ENCODE measurements at regions not wholly inside any gene's neighbourhood (a gene's known extent, or its start where the extent isn't known, plus 50 kb on each side); places are given as distances from the start of the nearest gene placed in this dataset.

DNA sequence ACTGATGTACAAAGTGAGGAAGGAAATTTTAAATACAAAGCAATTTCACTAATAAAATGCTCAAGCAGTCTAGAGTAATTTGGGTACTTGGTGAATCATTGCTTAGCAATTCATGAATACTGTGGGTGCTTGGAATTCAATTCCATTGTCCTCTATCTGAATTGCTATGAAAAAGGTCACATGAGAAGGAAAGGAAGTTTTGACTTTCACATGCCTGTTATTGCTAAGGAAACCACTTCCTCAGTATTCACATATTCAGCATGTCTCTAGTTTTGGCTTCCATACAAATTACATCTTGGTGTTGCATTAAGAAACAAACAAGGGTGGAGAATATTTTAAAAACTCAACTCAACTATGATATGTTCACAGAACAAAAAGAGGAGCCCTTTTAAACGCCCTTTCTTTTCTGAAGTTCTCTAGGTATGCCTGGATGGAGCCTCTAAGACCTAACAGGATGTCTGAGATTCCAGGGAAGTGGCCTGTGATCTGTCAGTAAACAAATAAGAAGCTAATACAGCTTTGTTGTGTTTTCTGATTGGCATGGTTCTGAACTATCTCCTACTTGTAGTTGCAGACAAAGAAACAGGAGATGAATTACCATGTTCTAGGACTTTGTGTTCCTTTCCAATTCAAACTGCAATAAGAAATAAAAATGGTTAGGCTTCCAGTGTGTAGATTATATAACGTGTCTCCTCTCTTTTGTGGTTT, 190.4 kb downstream of the OGFRL1 start:
- ATAC-seq (replicated peaks in 6 of 8) = peak; percentile 41 to 96 (median 72)
- no peak overlapping the region for H3K4me3 ChIP-seq
- WGBS, 10 experiments = 0 to 100% (median 65%) methylated on average over 1 to 2 of the region's 2 CpGs
- in situ Hi-C loops (cut with MboI; ENCODE audit: low pct_unique_long_range_greater_than_20kb in 2 of 9, low sequenced_read_pairs in 9 of 9, unreplicated experiment in 9 of 9) = loop anchor here in 1 of 9 experiments (25.0 kb wide), 1 partner anchor 92 kb away; no protein-coding TSS in a partner anchor
- peaks cover 12 to 20% of the 10 kb centered on the region in 2 donors for H3K4me1 ChIP-seq (replicated peaks in 1 of 2)
- peak overlapping the region in 1 of 2 donors; percentile 44 for H3K27ac ChIP-seq

DNA sequence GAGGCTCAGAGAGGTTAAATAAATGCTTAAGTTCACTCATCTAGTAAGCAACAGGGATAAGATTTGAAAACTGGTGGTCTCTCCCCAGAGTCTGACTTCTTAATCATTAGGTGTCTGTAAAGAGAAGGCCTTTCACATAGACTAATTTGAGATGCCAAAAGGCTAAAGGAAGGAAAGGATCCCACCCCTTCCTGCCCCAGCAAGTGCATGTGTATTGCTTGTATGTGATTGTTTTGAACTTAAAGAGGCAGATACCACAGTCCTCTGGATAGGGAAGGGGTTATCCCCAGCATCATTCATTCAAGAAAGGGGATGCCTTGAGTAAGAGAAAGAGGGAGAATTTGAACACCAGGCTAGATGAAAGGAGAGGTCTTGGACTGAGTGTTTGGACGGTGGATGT, 192.0 kb downstream of the OGFRL1 start:
- no peak for ATAC-seq (replicated peaks in 6 of 8)
- H3K4me1 ChIP-seq (replicated peaks in 1 of 2) = peaks cover 12 to 20% of the 10 kb centered on the region in 2 donors
- in situ Hi-C loops (cut with MboI; ENCODE audit: low pct_unique_long_range_greater_than_20kb in 2 of 9, low sequenced_read_pairs in 9 of 9, unreplicated experiment in 9 of 9) = loop anchor here in 1 of 9 experiments (25.0 kb wide), 1 partner anchor 93 kb away; no protein-coding TSS in a partner anchor
- WGBS, 10 experiments = 88 to 100% (median 100%) methylated on average over 1 of the region's 1 CpG; no CpG with 5 or more reads in 5 of the 10 experiments
- H3K27ac ChIP-seq = no peak overlapping the region
- H3K4me3 ChIP-seq = no peak overlapping the region

DNA sequence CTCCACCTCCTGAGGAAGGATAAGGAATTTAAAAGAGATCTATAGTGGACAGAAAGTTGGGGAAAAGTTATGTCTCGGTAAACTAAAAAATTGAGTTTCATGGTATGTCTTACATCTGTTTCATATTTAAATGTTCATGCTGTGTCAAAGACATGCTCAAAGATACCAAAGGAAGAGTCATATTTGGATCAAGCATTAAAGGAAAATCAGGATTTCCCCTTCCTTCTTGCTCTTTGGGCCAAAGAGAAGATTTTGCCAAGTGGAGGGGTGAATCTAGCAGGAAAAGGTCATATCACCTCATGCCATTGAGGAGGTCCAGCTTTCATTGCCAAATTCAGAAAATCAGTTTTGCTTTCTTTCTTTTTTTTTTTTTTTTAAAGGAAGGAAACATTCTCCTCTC, 192.4 kb downstream of the OGFRL1 start:
- WGBS, 10 experiments = 0 to 100% (median 100%) methylated on average over 1 of the region's 1 CpG; no CpG with 5 or more reads in 2 of the 10 experiments

DNA sequence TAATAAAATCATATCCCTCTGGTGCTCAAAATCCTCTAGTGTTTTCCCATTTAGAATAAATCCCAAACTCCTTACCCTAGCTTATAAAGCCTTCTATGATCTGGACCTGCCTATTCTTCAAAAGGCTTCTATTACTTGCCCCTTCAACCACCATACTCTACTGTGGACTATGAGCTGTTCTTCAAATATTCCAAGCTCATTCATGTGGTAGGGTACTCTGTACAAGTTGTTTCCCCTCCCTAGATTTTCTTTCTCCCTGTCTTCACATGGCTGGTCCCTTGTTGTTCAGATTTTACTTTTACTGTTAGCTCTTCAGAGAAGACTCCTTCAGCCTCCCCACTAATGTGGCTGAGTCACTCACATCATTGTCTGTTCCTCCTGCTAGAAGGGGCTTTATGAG, 193.2 kb downstream of the OGFRL1 start:
- Histone ChIP-seq H3K27ac (no peak overlapping the region), H3K4me1 (replicated peaks in 1 of 2) (peaks cover 12 to 20% of the 10 kb centered on the region in 2 donors), H3K4me3 (no peak overlapping the region)
- peak in 2 of 8 experiments; percentile 19 to 22 for ATAC-seq (replicated peaks in 6 of 8)
- in situ Hi-C loops (cut with MboI; ENCODE audit: low pct_unique_long_range_greater_than_20kb in 2 of 9, low sequenced_read_pairs in 9 of 9, unreplicated experiment in 9 of 9) = loop anchor here in 1 of 9 experiments (25.0 kb wide), 1 partner anchor 94 kb away; no protein-coding TSS in a partner anchor

More for the DNA sequence above, 192.4 kb downstream of the OGFRL1 start:
- H3K27ac ChIP-seq = no peak overlapping the region
- in situ Hi-C loops (cut with MboI; ENCODE audit: low pct_unique_long_range_greater_than_20kb in 2 of 9, low sequenced_read_pairs in 9 of 9, unreplicated experiment in 9 of 9) = loop anchor here in 1 of 9 experiments (25.0 kb wide), 1 partner anchor 94 kb away; no protein-coding TSS in a partner anchor
- no peak for ATAC-seq (replicated peaks in 6 of 8)
- no peak overlapping the region for H3K4me3 ChIP-seq
- H3K4me1 ChIP-seq (replicated peaks in 1 of 2) = peaks cover 12 to 20% of the 10 kb centered on the region in 2 donors

DNA sequence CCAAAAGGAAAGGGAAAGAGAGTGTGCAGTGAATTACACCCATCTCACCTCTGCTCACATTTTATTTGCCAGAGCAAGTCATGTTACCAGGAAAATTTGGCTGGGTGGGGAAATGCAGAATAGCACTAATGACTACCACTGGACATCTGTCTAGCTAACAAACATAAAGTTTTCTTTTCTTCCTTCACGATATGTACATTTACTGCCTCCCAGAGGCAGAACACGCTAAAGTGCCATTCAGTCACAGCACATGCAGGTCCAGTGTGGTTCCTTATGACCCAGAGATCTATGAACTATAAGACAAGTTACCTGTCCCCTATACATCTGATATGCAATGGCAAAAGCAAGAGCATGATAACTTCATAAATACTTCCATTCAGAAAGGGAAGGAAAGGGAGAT, 194.1 kb downstream of the OGFRL1 start:
- H3K4me3 ChIP-seq = no peak overlapping the region
- H3K4me1 ChIP-seq (replicated peaks in 1 of 2) = peaks cover 12 to 20% of the 10 kb centered on the region in 2 donors
- H3K27ac ChIP-seq = no peak overlapping the region
- 13 to 100% (median 88%) methylated on average over 2 of the region's 2 CpGs; no CpG with 5 or more reads in 4 of the 10 experiments for WGBS, 10 experiments
- in situ Hi-C loops (cut with MboI; ENCODE audit: low pct_unique_long_range_greater_than_20kb in 2 of 9, low sequenced_read_pairs in 9 of 9, unreplicated experiment in 9 of 9) = loop anchor here in 1 of 9 experiments (25.0 kb wide), 1 partner anchor 95 kb away; no protein-coding TSS in a partner anchor
- ATAC-seq (replicated peaks in 6 of 8) = peak in 3 of 8 experiments; percentile 24 to 33 (median 28)

DNA sequence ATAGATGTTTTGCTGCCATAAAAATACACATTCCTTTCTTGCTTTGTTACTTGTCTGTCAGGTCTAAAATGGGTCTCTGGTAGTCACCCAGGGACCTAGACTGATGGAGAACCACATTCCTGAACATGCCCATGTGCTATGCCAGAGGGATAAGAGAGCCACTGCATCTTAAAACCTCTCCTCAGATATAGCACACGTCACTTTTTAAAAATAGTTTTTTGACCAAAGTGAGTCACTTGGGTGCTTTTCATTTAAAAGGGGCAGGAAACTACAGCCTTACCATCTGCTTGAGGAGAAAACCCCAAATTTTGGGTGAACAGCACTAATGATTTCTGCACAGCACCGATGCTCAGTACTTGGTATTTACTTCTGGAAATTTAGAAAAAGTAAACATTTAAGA, 197.8 kb downstream of the OGFRL1 start:
- ATAC-seq (replicated peaks in 6 of 8) = no peak
- 33 to 100% (median 73%) methylated on average over 1 to 2 of the region's 2 CpGs; no CpG with 5 or more reads in 1 of the 10 experiments for WGBS, 10 experiments
- H3K4me1 ChIP-seq (replicated peaks in 1 of 2) = peaks cover 0 to 6% of the 10 kb centered on the region in 2 donors
- no peak overlapping the region for H3K27ac ChIP-seq
- in situ Hi-C loops (cut with MboI; ENCODE audit: low pct_unique_long_range_greater_than_20kb in 2 of 9, low sequenced_read_pairs in 9 of 9, unreplicated experiment in 9 of 9) = loop anchor here in 1 of 9 experiments (25.0 kb wide), 1 partner anchor 99 kb away; no protein-coding TSS in a partner anchor
- H3K4me3 ChIP-seq = no peak overlapping the region

DNA sequence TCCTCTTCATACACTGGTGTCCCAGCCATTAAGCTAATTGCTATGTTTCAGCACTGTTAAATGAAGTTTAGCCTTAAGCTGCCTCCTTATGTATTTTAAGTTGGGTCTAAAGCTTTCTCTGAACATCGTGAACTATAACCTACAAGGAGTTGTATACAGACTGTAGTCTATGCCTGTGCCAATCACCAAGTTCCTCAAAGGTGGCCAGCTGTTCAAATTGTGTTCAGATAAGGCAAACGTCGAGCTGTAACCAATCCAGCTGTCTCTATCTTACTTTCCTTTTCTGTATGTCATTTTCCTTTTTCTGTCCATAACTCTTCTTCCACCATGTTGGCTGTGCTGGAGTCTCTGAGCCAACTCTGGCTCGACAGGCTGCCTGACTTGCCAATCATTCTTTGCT, 199.6 kb downstream of the OGFRL1 start:
- H3K4me3 ChIP-seq = no peak overlapping the region
- H3K27ac ChIP-seq = no peak overlapping the region
- ATAC-seq (replicated peaks in 6 of 8) = no peak
- no peaks in the 10 kb centered on the region for H3K4me1 ChIP-seq (replicated peaks in 1 of 2)
- in situ Hi-C loops (cut with MboI; ENCODE audit: low pct_unique_long_range_greater_than_20kb in 2 of 9, low sequenced_read_pairs in 9 of 9, unreplicated experiment in 9 of 9) = loop anchor here in 1 of 9 experiments (25.0 kb wide), 1 partner anchor 101 kb away; no protein-coding TSS in a partner anchor
- WGBS, 10 experiments = 57 to 100% (median 88%) methylated on average over 1 to 4 of the region's 4 CpGs

DNA sequence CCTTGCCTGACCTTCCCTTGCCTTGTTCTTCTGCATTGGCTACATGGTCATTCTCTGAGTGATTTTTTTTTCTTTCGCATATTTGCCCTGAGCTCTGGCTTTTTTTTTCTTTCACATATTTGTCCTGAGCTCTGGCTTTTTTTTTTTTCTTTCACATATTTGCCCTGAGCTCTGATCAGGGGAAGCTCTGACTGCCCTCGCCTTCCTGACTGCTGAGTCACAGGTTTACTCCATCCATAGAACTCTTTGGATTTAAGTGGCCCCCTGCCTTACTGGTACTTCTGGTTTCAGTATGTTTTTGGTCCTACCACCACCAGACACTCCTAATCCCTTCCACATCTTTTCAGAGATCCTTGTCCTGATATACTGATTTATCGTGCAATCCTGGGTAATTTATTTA, 201.1 kb downstream of the OGFRL1 start:
- WGBS, 10 experiments = 0 to 100% (median 52%) methylated on average over 1 to 3 of the region's 3 CpGs
- Histone ChIP-seq H3K4me3 (no peak overlapping the region), H3K4me1 (replicated peaks in 1 of 2) (no peaks in the 10 kb centered on the region), H3K27ac (no peak overlapping the region)
- ATAC-seq (replicated peaks in 6 of 8) = peak in 7 of 8 experiments; percentile 52 to 95 (median 78)
- in situ Hi-C loops (cut with MboI; ENCODE audit: low pct_unique_long_range_greater_than_20kb in 2 of 9, low sequenced_read_pairs in 9 of 9, unreplicated experiment in 9 of 9) = loop anchor here in 1 of 9 experiments (25.0 kb wide), 1 partner anchor 102 kb away; no protein-coding TSS in a partner anchor

DNA sequence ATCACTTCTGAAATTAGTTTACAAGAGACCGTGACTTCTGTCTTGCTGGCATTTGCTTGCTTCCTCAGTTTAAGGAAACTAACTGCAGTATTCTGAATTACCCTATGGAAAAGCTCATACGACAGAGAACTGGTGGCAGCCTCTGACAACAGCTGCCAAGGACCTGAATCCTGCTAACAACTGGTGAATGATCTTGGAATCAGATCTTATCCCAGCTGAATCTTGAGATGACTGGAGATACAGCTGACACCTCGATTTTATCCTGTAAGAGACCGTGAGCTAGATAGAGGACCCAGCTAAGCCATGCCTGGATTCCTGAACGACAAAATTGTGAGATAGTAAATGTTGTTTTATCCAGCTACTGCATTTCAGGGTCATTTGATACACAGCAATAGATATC, 202.3 kb downstream of the OGFRL1 start:
- WGBS, 10 experiments = 74 to 93% (median 83%) methylated on average over 1 to 5 of the region's 5 CpGs; no CpG with 5 or more reads in 3 of the 10 experiments
- in situ Hi-C loops (cut with MboI; ENCODE audit: low pct_unique_long_range_greater_than_20kb in 2 of 9, low sequenced_read_pairs in 9 of 9, unreplicated experiment in 9 of 9) = loop anchor here in 1 of 9 experiments (25.0 kb wide), 1 partner anchor 104 kb away; no protein-coding TSS in a partner anchor
- Histone ChIP-seq H3K27ac (no peak overlapping the region), H3K4me3 (no peak overlapping the region), H3K4me1 (replicated peaks in 1 of 2) (no peaks in the 10 kb centered on the region)
- ATAC-seq (replicated peaks in 6 of 8) = no peak

DNA sequence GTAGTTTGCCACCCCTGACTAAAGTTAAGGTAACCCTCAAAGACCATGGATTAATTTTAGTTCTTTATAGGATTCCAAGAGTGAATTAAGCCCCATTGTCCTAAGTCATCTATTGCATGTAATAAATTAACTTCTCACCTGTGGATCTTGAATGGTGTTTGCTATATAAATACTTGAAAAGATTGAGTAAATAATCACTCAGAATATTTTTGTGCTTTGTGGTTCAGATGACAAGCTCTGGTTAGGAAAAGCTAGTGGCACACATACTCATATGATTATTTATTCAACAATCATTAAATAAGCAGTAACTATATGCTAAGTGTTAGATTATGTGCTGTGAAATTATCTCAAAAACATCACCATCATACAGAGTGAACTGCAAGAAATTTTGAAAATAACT, 203.2 kb downstream of the OGFRL1 start:
- ATAC-seq (replicated peaks in 6 of 8) = no peak
- in situ Hi-C loops (cut with MboI; ENCODE audit: low pct_unique_long_range_greater_than_20kb in 2 of 9, low sequenced_read_pairs in 9 of 9, unreplicated experiment in 9 of 9) = loop anchor here in 1 of 9 experiments (25.0 kb wide), 1 partner anchor 105 kb away; no protein-coding TSS in a partner anchor
- Histone ChIP-seq H3K4me3 (no peak overlapping the region), H3K4me1 (replicated peaks in 1 of 2) (no peaks in the 10 kb centered on the region), H3K27ac (no peak overlapping the region)

DNA sequence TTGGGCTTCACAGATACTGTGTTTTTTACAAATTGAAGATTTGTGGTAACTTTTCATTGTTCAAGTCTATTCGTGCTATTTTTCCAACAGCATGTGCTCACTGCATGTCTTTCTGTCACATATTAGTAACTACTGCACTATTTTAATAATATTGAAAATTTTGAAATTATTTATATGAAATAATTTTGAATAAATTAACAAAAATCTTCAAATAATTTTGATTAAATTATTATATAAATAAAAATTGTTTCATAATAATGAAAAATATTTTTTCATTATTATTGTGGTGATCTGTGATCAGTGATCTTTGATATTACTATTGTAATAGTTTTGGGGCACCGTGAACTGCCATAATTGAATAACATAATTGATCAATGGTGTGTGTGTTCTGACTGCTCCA, 204.1 kb downstream of the OGFRL1 start:
- in situ Hi-C loops (cut with MboI; ENCODE audit: low pct_unique_long_range_greater_than_20kb in 2 of 9, low sequenced_read_pairs in 9 of 9, unreplicated experiment in 9 of 9) = loop anchor here in 1 of 9 experiments (25.0 kb wide), 1 partner anchor 105 kb away; no protein-coding TSS in a partner anchor
- no peak overlapping the region for H3K27ac ChIP-seq
- WGBS, 10 experiments = 11 to 100% (median 73%) methylated on average over 1 to 2 of the region's 2 CpGs
- ATAC-seq (replicated peaks in 6 of 8) = no peak
- no peak overlapping the region for H3K4me3 ChIP-seq
- no peaks in the 10 kb centered on the region for H3K4me1 ChIP-seq (replicated peaks in 1 of 2)

DNA sequence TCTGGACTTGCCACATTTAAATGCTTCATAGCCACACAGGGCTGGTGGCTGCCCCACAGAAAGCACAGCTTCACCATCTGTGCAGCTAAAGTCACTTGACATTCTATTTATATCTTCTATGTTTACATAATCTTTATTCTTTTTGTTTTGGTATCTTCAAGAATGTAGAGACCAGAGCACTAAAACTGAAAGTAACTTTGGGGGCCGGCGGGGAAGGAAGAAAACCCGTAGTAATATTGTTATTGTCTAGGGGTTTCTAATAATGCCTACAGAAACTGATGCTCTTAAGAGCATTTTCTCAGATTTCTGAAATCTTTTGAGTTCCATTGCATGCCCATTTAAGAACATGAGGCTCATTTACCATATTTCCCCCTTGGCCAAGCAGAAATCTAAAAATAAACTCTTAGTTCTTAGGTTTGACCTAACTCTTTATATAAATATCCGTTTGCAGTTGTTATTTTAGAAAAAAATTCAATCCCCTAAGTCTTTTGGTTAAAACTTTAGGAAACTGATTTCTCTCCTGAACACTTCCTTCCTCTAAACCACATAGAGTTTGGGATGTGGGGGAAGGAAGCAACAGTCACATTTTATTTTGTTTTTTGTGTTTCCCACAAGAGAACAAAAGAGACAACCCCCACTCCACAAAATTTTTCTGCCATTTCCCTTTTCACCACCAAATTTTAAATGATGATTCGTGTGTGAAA, 207.6 kb downstream of the OGFRL1 start:
- Histone ChIP-seq H3K27ac (no peak overlapping the region), H3K4me1 (replicated peaks in 1 of 2) (no peaks in the 10 kb centered on the region), H3K4me3 (no peak overlapping the region)
- in situ Hi-C loops (cut with MboI; ENCODE audit: low pct_unique_long_range_greater_than_20kb in 2 of 9, low sequenced_read_pairs in 9 of 9, unreplicated experiment in 9 of 9) = loop anchor here in 1 of 9 experiments (25.0 kb wide), 1 partner anchor 109 kb away; no protein-coding TSS in a partner anchor
- peak in 2 of 8 experiments; percentile 18 to 70 for ATAC-seq (replicated peaks in 6 of 8)
- WGBS, 10 experiments = 28 to 100% (median 87%) methylated on average over 1 to 5 of the region's 5 CpGs

DNA sequence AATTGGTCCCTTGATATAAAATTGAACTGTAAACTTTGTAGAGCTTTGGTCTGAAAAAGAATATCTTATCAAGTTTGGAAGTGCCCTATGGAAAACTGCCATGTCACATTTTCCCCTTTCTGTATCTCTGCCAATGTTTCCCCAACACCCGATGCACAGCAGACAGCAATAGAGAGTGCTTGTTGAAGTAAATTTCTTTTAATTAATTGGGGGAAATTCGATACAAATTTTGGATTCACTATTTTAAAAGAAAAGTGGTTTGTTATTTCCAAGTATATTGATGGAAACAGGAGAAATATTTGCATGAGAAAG, 208.1 kb downstream of the OGFRL1 start:
- no peak for ATAC-seq (replicated peaks in 6 of 8)
- Histone ChIP-seq H3K27ac (no peak overlapping the region), H3K4me1 (replicated peaks in 1 of 2) (no peaks in the 10 kb centered on the region), H3K4me3 (no peak overlapping the region)
- in situ Hi-C loops (cut with MboI; ENCODE audit: low pct_unique_long_range_greater_than_20kb in 2 of 9, low sequenced_read_pairs in 9 of 9, unreplicated experiment in 9 of 9) = loop anchor here in 1 of 9 experiments (25.0 kb wide), 1 partner anchor 109 kb away; no protein-coding TSS in a partner anchor
- WGBS, 10 experiments = 11 to 100% (median 33%) methylated on average over 1 to 2 of the region's 2 CpGs; no CpG with 5 or more reads in 1 of the 10 experiments
